Hepatocyte (in vitro differentiated cells): ENCODE measurements at regions not wholly inside any gene's neighbourhood (a gene's known extent, or its start where the extent isn't known, plus 50 kb on each side); places are given as distances from the start of the nearest gene placed in this dataset.

Experiments used
- DNase-seq: peaks from one replicate; pipeline ENCODE4 v3.0.0-alpha.2; 2016; ENCODE audit warnings: low spot score
- H2AFZ ChIP-seq: fragments of 200-600 bp; sonication (generic); 2 replicates; pipeline ENCODE4 v1.6.0; 2016; ENCODE audit warnings: antibody characterized with exemption, mild to moderate bottlenecking
- H3K27ac ChIP-seq: fragments of 200-600 bp; sonication (generic); 2 replicates; pipeline ENCODE4 v1.5.1; 2016; ENCODE audit warnings: mild to moderate bottlenecking
- H3K27me3 ChIP-seq: fragments of 200-600 bp; sonication (generic); 2 replicates; pipeline ENCODE4 v1.6.1; 2016
- H3K36me3 ChIP-seq: fragments of 200-600 bp; sonication (generic); replicated peaks from 2 replicates; pipeline ENCODE4 v1.5.1; 2016; ENCODE audit warnings: low read depth; ENCODE audit not compliant: insufficient read depth
- H3K4me1 ChIP-seq: fragments of 200-600 bp; sonication (generic); 2 replicates; pipeline ENCODE4 v1.5.1; 2016; ENCODE audit warnings: mild to moderate bottlenecking, moderate library complexity; ENCODE audit not compliant: insufficient read depth
- H3K4me2 ChIP-seq: fragments of 200-600 bp; sonication (generic); 2 replicates; pipeline ENCODE4 v1.6.0; 2016
- H3K4me3 ChIP-seq: fragments of 200-600 bp; sonication (generic); 2 replicates; pipeline ENCODE4 v1.5.1; 2016; ENCODE audit warnings: mild to moderate bottlenecking
- H3K79me2 ChIP-seq: fragments of 200-600 bp; sonication (generic); 2 replicates; pipeline ENCODE4 v1.6.0; 2017; ENCODE audit warnings: mild to moderate bottlenecking
- H3K9me2 ChIP-seq: fragments of 200-600 bp; sonication (generic); replicated peaks from 2 replicates; pipeline ENCODE4 v1.6.0; 2017; ENCODE audit warnings: mild to moderate bottlenecking; ENCODE audit not compliant: insufficient read depth
- H3K9me3 ChIP-seq: fragments of 200-600 bp; sonication (generic); 2 replicates; pipeline ENCODE4 v1.5.1; 2016; ENCODE audit warnings: low read depth, mild to moderate bottlenecking
- H4K20me1 ChIP-seq: fragments of 200-600 bp; sonication (generic); 2 replicates; pipeline ENCODE4 v1.6.0; 2016; ENCODE audit warnings: mild to moderate bottlenecking; ENCODE audit not compliant: insufficient read depth, poor library complexity, severe bottlenecking
- CTCF ChIP-seq: fragments of 200-600 bp; sonication (generic); IDR thresholded peaks from 2 replicates; pipeline ENCODE4 v1.5.1; 2016; ENCODE audit warnings: antibody characterized with exemption, mild to moderate bottlenecking; ENCODE audit not compliant: poor library complexity
- EZH2 ChIP-seq: fragments of 200-600 bp; sonication (generic); IDR thresholded peaks from 2 replicates; pipeline ENCODE4 v1.6.1; 2016; ENCODE audit warnings: antibody characterized with exemption, mild to moderate bottlenecking, borderline replicate concordance
- EZH2phosphoT487 ChIP-seq: fragments of 200-600 bp; sonication (generic); IDR thresholded peaks from one replicate; pipeline ENCODE4 v1.6.1; 2018; ENCODE audit warnings: antibody characterized with exemption, mild to moderate bottlenecking, low read depth, moderate library complexity; ENCODE audit not compliant: unreplicated experiment, severe bottlenecking
- WGBS: methylation state at CpG from one replicate; pipeline ENCODE4 v1.1.6; 2016; ENCODE audit warnings: low lambda C conversion rate; ENCODE audit errors: missing lambda C conversion rate; 5-methylcytosine and 5-hydroxymethylcytosine counted together

GRCh38 chr5:125057912-125058826 lies 311.7 kb upstream of the ZNF608 start:
- no peaks in the 10 kb centered on the region for H3K9me2 ChIP-seq
- no peaks in the 10 kb centered on the region for H3K36me3 ChIP-seq
- peak overlapping the region; percentile 19 for H3K4me2 ChIP-seq
- no peaks in the 10 kb centered on the region for H3K79me2 ChIP-seq
- no peak overlapping the region for H2AFZ ChIP-seq
- no peaks in the 10 kb centered on the region for H3K9me3 ChIP-seq
- TF ChIP-seq CTCF (no peak), EZH2phosphoT487 (no peak), EZH2 (no peak)
- peak overlapping the region; percentile 10 for H3K27ac ChIP-seq
- H3K27me3 ChIP-seq: no peaks in the 10 kb centered on the region
- peaks cover 20% of the 10 kb centered on the region for H3K4me1 ChIP-seq
- WGBS: 37% methylated on average over 9 of the region's 9 CpGs
- DNase-seq: peak; percentile 17
- no peaks in the 10 kb centered on the region for H4K20me1 ChIP-seq
- H3K4me3 ChIP-seq: no peak overlapping the region

GRCh38 chr5:125059255-125060002 lies 313.0 kb upstream of the ZNF608 start:
- H3K36me3 ChIP-seq: no peaks in the 10 kb centered on the region
- no peak overlapping the region for H3K4me3 ChIP-seq
- H3K27me3 ChIP-seq: no peaks in the 10 kb centered on the region
- WGBS: 20% methylated on average over 4 of the region's 4 CpGs
- no peak for TF ChIP-seq EZH2
- TF ChIP-seq CTCF: no peak
- TF ChIP-seq EZH2phosphoT487: no peak
- H2AFZ ChIP-seq: no peak overlapping the region
- H4K20me1 ChIP-seq: no peaks in the 10 kb centered on the region
- H3K9me2 ChIP-seq: no peaks in the 10 kb centered on the region
- H3K27ac ChIP-seq: peak overlapping the region; percentile 10
- H3K9me3 ChIP-seq: no peaks in the 10 kb centered on the region
- peak overlapping the region; percentile 19 for H3K4me2 ChIP-seq
- peaks cover 20% of the 10 kb centered on the region for H3K4me1 ChIP-seq
- H3K79me2 ChIP-seq: no peaks in the 10 kb centered on the region
- DNase-seq: peak; percentile 29

- Histone ChIP-seq H3K79me2 (no peaks in the 10 kb centered on the region), H3K27me3 (no peaks in the 10 kb centered on the region), H3K36me3 (no peaks in the 10 kb centered on the region), H3K4me1 (peaks cover 30% of the 10 kb centered on the region), H3K9me3 (no peaks in the 10 kb centered on the region), H3K4me2 (no peak overlapping the region), H4K20me1 (no peaks in the 10 kb centered on the region), H3K9me2 (no peaks in the 10 kb centered on the region), H2AFZ (no peak overlapping the region), H3K4me3 (no peak overlapping the region), H3K27ac (no peak overlapping the region)
- TF ChIP-seq EZH2 (no peak), EZH2phosphoT487 (no peak), CTCF (no peak)
- DNase-seq: no peak
- 98% methylated on average over 2 of the region's 2 CpGs for WGBS
Observed at GRCh38 chr5:125061726-125062125, 315.3 kb upstream of the ZNF608 start.
